WTC11 (cell line): ENCODE measurements at regions not wholly inside any gene's neighbourhood (a gene's known extent, or its start where the extent isn't known, plus 50 kb on each side); places are given as distances from the start of the nearest gene placed in this dataset.
"Not testable (repeated sequence)": the region's sequence is repeated elsewhere in the genome, so short reads cannot be mapped to it uniquely, and the experiment has no call there.

Experiments used
- ATAC-seq: fragments of 200-7000 bp; cut with Tn5 transposase; 2 replicates; pipeline ENCODE4 v1.10.0; 2021; ENCODE audit warnings: mild to moderate bottlenecking, moderate library complexity
- CTCF ChIA-PET: fragments of 300-600 bp; sonication (Branson Sonifier 250); formaldehyde crosslinking; loops from one replicate; lab custom pipeline; 2021; ENCODE audit warnings: antibody characterized with exemption; lab: Charles Lee
- POLR2A ChIA-PET: fragments of 350-600 bp; sonication (Branson Sonifier 250); formaldehyde crosslinking; loops from one replicate; lab custom pipeline; 2021; ENCODE audit warnings: antibody characterized with exemption; lab: Charles Lee
- DNase-seq: peaks from one replicate; pipeline ENCODE4 v3.0.0; 2021; ENCODE audit warnings: low spot score
- H3K27ac Mint-ChIP-seq: 2 replicates; pipeline ENCODE4 v1.8.0; 2021; ENCODE audit warnings: mixed read lengths
- H3K27me3 Mint-ChIP-seq: 2 replicates; pipeline ENCODE4 v1.8.0; 2021; ENCODE audit warnings: low read depth, mild to moderate bottlenecking, moderate library complexity, mixed read lengths
- H3K36me3 Mint-ChIP-seq: 2 replicates; pipeline ENCODE4 v1.8.0; 2021; ENCODE audit warnings: mixed read lengths
- H3K4me1 Mint-ChIP-seq: 2 replicates; pipeline ENCODE4 v1.8.0; 2022; ENCODE audit warnings: mixed read lengths
- H3K4me3 Mint-ChIP-seq: 2 replicates; pipeline ENCODE4 v1.8.0; 2021; ENCODE audit warnings: mild to moderate bottlenecking, moderate library complexity, mixed read lengths
- H3K9me3 Mint-ChIP-seq: 2 replicates; pipeline ENCODE4 v1.8.0; 2021; ENCODE audit warnings: mixed read lengths
- ATF3 ChIP-seq: sonication (generic); formaldehyde crosslinking; conservative IDR thresholded peaks from 2 replicates; pipeline ENCODE4 v1.8.1; 2022; ENCODE audit warnings: mild to moderate bottlenecking, missing genetic modification reagents
- CREM ChIP-seq: sonication (generic); formaldehyde crosslinking; IDR thresholded peaks from 2 replicates; pipeline ENCODE4 v1.8.1; 2022; ENCODE audit warnings: mild to moderate bottlenecking, missing genetic modification reagents, moderate library complexity
- E2F5 ChIP-seq: sonication (generic); formaldehyde crosslinking; IDR thresholded peaks from 2 replicates; pipeline ENCODE4 v1.8.1; 2022; ENCODE audit warnings: mild to moderate bottlenecking, moderate library complexity, missing genetic modification reagents
- FOXJ3 ChIP-seq: sonication (generic); formaldehyde crosslinking; IDR thresholded peaks from 2 replicates; pipeline ENCODE4 v1.9.0; 2021; ENCODE audit warnings: missing genetic modification reagents, mild to moderate bottlenecking, borderline replicate concordance
- HMGXB4 ChIP-seq: sonication (generic); formaldehyde crosslinking; IDR thresholded peaks from 2 replicates; pipeline ENCODE4 v1.8.1; 2023; ENCODE audit warnings: mild to moderate bottlenecking, moderate library complexity, missing genetic modification reagents
- MAX ChIP-seq: sonication (generic); formaldehyde crosslinking; IDR thresholded peaks from 2 replicates; pipeline ENCODE4 v1.8.0; 2022; ENCODE audit warnings: mild to moderate bottlenecking, missing genetic modification reagents
- MYBL2 ChIP-seq: sonication (generic); formaldehyde crosslinking; IDR thresholded peaks from 2 replicates; pipeline ENCODE4 v1.8.1; 2023; ENCODE audit warnings: mild to moderate bottlenecking, moderate library complexity, missing genetic modification reagents
- NFE2L1 ChIP-seq: sonication (generic); formaldehyde crosslinking; IDR thresholded peaks from 2 replicates; pipeline ENCODE4 v1.8.1; 2023; ENCODE audit warnings: missing genetic modification reagents
- NR1H2 ChIP-seq: sonication (generic); formaldehyde crosslinking; IDR thresholded peaks from 2 replicates; pipeline ENCODE4 v1.9.0; 2021; ENCODE audit warnings: mild to moderate bottlenecking, moderate library complexity, missing genetic modification reagents
- RORB ChIP-seq: fragments of 250-450 bp; sonication (Bioruptor Pico); IDR thresholded peaks from 2 replicates; pipeline ENCODE4 v1.9.0; 2021; ENCODE audit warnings: mild to moderate bottlenecking
- SMAD4 ChIP-seq: sonication (generic); formaldehyde crosslinking; IDR thresholded peaks from 2 replicates; pipeline ENCODE4 v1.8.0; 2022; ENCODE audit warnings: mild to moderate bottlenecking, missing genetic modification reagents
- SOX15 ChIP-seq: fragments of 250-450 bp; sonication (Bioruptor Pico); IDR thresholded peaks from 2 replicates; pipeline ENCODE4 v1.9.0; 2021; ENCODE audit warnings: mild to moderate bottlenecking
- TCF7 ChIP-seq: sonication (generic); formaldehyde crosslinking; IDR thresholded peaks from 2 replicates; pipeline ENCODE4 v1.8.0; 2022; ENCODE audit warnings: mild to moderate bottlenecking, low read depth, missing genetic modification reagents, moderate library complexity
- USF1 ChIP-seq: sonication (generic); formaldehyde crosslinking; IDR thresholded peaks from 2 replicates; pipeline ENCODE4 v1.8.0; 2022; ENCODE audit warnings: mild to moderate bottlenecking, missing genetic modification reagents
- ZBTB21 ChIP-seq: sonication (generic); formaldehyde crosslinking; IDR thresholded peaks from 2 replicates; pipeline ENCODE4 v1.8.1; 2023; ENCODE audit warnings: mild to moderate bottlenecking, missing genetic modification reagents, borderline replicate concordance
- ZNF219 ChIP-seq: sonication (generic); formaldehyde crosslinking; IDR thresholded peaks from 2 replicates; pipeline ENCODE4 v1.8.0; 2023; ENCODE audit warnings: missing genetic modification reagents, mild to moderate bottlenecking, borderline replicate concordance
- ZNF281 ChIP-seq: sonication (generic); formaldehyde crosslinking; IDR thresholded peaks from 2 replicates; pipeline ENCODE4 v1.8.0; 2023; ENCODE audit warnings: mild to moderate bottlenecking, missing genetic modification reagents
- ZNF423 ChIP-seq: fragments of 250-450 bp; sonication (Bioruptor Pico); IDR thresholded peaks from 2 replicates; pipeline ENCODE4 v2.1.2; 2022; ENCODE audit warnings: mild to moderate bottlenecking, moderate library complexity
- ZNF512 ChIP-seq: sonication (generic); formaldehyde crosslinking; IDR thresholded peaks from 2 replicates; pipeline ENCODE4 v1.8.1; 2022; ENCODE audit warnings: missing genetic modification reagents, borderline replicate concordance

- H3K27ac Mint-ChIP-seq = no peak overlapping the region
- no peaks in the 10 kb centered on the region for H3K36me3 Mint-ChIP-seq
- ChIA-PET POLR2A (no interaction called here), CTCF (no interaction called here)
- H3K4me1 Mint-ChIP-seq = no peaks in the 10 kb centered on the region
- TF ChIP-seq ATF3 (CRISPR knock-in tag) = no peak
- no peak for TF ChIP-seq ZNF219 (CRISPR knock-in tag)
- TF ChIP-seq ZNF423 (CRISPR knock-in tag) = no peak
- no peak for TF ChIP-seq ZBTB21 (CRISPR knock-in tag)
- TF ChIP-seq ZNF512 = no peak
- no peak for TF ChIP-seq NFE2L1
- TF ChIP-seq FOXJ3 = no peak
- no peak for TF ChIP-seq SMAD4 (CRISPR knock-in tag)
- TF ChIP-seq TCF7 (CRISPR knock-in tag) = no peak
- no peak for TF ChIP-seq USF1 (CRISPR knock-in tag)
- TF ChIP-seq MYBL2 (CRISPR knock-in tag) = no peak
- no peak for TF ChIP-seq NR1H2 (CRISPR knock-in tag)
- no peak for TF ChIP-seq MAX (CRISPR knock-in tag)
- no peak for TF ChIP-seq E2F5
- no peak for TF ChIP-seq ZNF281 (CRISPR knock-in tag)
- TF ChIP-seq CREM (CRISPR knock-in tag) = no peak
- no peak for TF ChIP-seq HMGXB4 (CRISPR knock-in tag)
- TF ChIP-seq RORB = no peak
- no peak for TF ChIP-seq SOX15 (CRISPR knock-in tag)
- no peak for ATAC-seq
- no peak for DNase-seq
- peaks cover 10% of the 10 kb centered on the region for H3K27me3 Mint-ChIP-seq
- peaks cover 5% of the 10 kb centered on the region; the same call in 1 of the 2 replicates for H3K9me3 Mint-ChIP-seq
- no peak overlapping the region for H3K4me3 Mint-ChIP-seq
Observed at GRCh38 chr7:55261386-55261770, 103.8 kb upstream of the LANCL2 start.

- H3K4me1 Mint-ChIP-seq, H3K27ac Mint-ChIP-seq, ATAC-seq, DNase-seq, H3K9me3 Mint-ChIP-seq, H3K4me3 Mint-ChIP-seq, POLR2A ChIA-PET, H3K27me3 Mint-ChIP-seq, H3K36me3 Mint-ChIP-seq: not testable (repeated sequence)
- CTCF ChIA-PET = interaction anchor here (4.1 kb wide), 1 partner anchor 10 kb away, joined by 22 read pairs; no protein-coding TSS in a partner anchor
Observed at GRCh38 chr7:55265328-55265727, 99.8 kb upstream of the LANCL2 start.
